T-helper 2 cell treated with Interferon-gamma antibody and Interleukin-4, amounts not matched to agents 100 ng/mL and 5 ng/mL, for 36 hours (primary cell): ENCODE measurements at regions not wholly inside any gene's neighbourhood (a gene's known extent, or its start where the extent isn't known, plus 50 kb on each side); places are given as distances from the start of the nearest gene placed in this dataset.
"Not testable (repeated sequence)": the region's sequence is repeated elsewhere in the genome, so short reads cannot be mapped to it uniquely, and the experiment has no call there.

Experiments used
- intact Hi-C: fragments of 100-400 bp; cut with micrococcal nuclease; formaldehyde crosslinking; loops from one replicate; pipeline ENCODE4 v1.15.1; 2023

DNA sequence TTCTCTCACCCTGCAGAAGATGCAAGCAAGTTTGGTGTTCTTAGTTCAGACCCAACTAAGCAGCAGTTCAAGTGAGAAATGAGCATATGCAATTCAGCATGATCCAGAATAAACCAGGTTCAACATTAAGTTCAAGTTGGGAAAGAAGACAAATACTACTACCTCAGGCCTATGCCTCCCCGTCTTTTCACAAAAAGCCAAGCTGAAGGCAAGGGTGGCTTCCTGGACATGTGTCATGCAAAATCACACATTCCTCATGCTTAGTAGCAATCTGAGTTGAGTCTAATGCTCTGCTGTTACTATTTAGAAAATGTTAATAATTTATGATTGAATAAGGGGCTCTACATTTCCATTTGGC lies 453.4 kb upstream of the GRAMD2B start:
- intact Hi-C loops = no loop called here

DNA sequence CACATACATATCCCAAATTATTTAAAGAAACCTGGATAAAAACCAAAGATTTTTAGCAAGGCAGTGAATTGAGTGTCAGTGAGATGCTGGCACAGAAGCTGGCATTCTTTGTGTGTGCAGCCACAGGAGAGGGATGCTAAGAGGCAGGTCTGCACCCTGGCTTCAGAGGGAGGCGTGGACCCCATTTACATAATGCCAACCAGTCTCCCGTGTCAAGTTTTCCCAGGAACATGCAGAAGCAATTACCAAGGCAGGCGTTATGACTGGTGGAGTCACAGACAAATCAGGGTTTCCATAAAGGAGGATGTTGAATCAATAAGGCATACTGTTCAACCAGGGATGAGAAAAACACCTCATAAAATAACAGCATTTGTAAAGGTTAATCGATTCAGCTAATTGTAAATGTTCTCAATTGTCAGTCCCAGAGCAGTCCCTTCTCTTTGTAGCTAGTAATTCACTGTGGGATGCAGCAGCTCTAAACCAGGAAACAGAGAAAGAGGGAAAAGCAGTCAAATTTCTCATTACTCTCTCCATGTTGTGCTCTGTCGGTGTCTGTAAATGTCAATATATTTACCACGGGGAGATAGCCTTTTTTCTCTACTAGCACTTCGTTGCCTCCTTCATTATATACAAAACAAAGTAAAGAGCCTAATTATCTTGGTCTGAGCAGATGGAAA lies 452.4 kb upstream of the GRAMD2B start:
- intact Hi-C loops = no loop called here

DNA sequence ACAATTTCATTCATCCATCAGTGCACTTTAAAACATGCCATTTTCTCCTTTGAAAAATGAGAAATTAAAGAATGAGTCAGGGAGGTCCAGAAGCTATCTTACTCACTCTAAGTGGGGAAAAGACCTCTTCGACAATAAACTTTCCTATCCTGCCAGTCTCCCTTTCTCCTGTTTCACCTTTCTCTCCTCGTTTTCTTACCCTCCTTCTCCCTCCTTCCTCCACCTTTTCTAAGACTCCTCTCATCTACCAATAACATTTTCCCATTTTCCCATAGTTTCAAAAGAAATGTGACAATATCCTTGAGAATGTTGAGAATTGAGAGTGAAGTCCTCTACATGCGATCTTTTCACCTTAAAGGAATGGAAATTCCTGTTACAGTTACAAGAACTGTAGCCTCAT lies 450.5 kb upstream of the GRAMD2B start:
- intact Hi-C loops = no loop called here

DNA sequence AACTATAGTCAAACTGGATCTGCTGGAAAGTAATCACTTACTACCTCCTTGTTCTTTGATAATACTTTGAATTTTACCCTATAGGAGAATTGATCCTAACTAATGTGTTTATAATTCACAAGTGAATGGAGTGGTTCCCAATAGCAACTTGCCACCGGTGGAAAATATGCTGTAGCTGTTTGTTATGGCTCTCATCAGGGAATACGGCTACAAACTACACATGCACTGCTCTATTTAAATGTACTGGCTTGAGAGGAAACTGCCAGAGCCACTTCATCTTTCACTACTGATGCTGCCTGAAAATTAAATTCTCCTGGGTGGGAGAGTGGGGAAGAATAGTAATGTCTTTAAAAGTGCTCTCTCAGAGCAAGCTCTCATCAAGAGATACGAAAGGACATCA lies 448.5 kb upstream of the GRAMD2B start:
- intact Hi-C loops = no loop called here

DNA sequence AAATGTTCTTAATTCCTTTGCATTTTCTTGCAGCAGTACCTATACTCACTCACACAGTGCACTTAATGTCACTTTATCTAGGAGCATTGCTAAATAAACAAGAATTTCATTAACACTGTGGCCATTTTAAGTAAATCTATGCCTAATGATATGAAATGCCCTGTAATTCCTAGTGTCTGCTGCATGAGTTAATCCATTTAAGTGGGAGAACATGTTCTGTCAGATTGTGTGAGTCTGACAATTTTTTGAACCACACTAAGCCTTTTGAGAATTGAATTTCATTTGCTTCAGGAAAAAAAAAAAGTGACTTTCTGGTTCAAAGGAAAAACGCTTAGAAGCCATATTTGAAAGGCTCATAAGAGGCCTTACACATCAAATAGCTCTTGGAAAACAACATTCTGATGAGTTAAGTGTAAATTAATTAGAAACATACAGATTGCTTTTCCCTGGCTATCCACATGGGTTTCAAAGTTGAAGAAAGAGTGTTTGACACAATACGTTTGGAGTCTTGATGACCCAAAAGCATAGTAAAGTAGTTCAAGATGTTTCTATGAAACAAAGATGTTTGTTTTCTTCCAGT lies 446.7 kb upstream of the GRAMD2B start:
- intact Hi-C loops = no loop called here

DNA sequence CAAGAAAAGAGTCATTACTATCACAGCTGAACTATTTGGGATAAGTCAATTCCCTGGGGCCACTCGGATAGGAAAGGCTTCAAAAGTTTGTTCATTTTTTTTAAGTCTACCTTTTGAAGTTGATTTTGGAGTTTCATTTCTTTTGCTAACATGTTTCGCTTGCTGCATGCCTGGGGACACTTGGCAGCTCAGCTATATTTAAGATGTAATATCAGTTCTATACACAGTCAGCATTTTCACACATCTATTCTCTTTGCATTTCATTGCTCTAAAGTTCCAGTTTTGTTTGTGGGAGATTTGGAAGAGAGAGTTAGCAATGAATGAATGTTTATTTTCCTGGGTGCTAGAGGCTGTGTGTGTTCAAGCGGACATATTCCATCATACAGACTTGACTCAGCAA lies 445.2 kb upstream of the GRAMD2B start:
- intact Hi-C loops = no loop called here

DNA sequence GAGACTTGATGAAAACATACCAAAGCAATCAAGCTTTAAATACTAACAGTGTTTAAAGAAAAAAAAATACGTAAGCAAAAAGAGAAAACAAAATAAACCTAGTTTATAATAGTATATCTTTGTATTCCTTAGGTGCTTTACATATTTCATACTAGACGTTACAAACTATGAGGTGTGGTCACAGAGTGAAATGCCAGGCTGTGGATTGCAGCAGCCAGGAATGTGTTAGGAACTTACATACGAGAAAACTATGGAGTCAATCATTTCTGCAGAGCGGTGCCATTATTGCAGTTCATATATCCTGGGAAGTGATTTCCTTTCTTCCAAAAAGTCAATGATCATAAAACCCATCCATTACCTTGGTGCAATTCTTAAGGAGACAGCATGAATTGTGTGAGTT lies 443.6 kb upstream of the GRAMD2B start:
- intact Hi-C loops = no loop called here

DNA sequence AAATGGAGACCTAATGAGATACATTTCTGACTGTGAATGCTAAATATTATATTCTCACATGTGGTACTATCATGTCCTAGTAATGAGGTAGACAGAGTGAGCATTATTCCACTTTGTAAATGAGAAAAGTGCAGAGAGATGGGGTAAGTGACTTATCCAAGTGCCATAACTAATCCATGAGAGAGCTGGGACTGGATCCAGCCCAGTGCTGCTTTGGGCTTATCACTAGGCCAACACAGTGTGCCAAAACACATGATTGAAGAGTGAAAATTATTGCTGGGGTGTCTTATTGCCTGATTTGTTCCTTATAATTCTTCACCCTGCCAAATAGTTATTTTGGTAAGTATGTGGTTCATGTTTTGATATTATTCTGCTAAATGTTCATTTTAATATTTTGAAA lies 442.2 kb upstream of the GRAMD2B start:
- intact Hi-C loops = no loop called here

DNA sequence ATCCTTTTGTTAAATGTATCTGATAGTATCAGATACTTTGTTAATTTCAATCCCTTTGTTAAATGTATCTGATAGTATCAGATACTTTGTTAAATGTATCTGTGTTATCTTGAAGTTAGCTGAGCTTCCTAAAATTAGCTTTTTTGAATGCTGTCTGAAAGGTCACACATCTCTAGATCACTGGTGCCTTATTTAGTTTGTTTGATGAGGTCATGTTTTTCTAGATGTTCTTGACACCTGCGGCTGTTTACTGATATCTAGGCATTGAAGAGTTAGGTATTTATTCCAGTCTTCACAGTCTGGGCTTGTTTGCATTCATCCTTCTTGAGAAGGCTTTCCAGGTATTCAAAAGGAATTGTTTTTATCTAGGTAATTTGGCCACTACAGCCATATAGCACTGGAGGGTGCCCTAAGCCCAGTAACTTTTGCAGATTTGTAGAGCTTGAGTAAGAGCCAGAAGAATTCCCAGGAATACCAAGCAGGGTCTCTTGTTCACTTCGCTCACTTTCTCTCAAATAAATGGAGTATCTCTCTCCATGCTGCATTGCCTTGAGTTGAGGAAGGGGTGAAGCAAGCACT lies 435.4 kb upstream of the GRAMD2B start:
- intact Hi-C loops = no loop called here

DNA sequence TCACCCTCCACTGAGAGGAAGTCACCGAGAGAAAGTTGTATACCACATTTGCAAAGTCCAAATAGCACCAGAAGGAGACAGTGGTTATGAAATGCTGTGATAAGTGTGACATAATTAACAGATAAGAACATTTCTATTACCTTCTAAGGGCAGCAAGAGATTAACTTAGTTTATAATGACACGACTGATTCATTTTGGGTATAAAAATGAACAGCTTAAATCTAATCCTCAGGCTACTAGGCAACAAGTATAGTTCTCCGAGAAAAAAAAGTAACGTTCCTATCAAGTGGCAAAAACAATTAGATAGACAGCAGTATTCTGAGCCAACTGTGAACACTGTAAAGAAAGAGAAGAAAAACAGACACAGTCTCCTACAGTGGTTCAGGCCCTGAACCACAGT lies 431.2 kb upstream of the GRAMD2B start:
- intact Hi-C loops = no loop called here

DNA sequence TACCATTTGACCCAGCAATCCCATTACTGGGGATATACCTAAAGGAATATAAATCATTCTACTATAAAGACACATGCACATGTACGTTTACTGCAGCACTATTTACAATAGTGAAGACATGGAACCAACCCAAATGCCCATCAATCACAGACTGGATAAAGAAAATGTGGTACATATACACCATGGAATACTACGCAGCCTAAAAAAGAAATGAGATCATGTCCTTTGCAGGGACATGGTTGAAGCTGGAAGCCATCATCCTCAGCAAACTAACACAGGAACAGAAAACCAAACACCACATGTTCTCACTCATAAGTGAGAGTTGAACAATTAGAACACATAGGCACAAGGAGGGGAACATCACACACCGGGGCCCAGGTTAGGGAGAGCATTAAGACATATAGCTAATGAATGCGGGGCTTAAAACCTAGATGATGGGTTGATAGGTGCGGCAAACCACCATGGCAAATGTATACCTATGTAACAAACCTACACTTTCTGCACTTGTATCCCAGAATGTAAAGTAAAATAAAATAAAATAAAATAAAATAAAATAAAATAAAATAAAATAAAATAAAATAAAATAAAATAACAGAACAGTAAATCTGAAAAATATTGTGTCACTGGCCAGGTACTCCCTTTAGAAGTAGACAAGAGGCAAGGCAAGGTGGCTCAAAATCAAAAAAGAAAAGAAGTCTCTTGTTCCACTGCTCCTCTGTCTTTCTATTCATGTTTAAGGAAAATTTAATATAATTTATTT lies 423.8 kb upstream of the GRAMD2B start:
- intact Hi-C loops = not testable (repeated sequence)

DNA sequence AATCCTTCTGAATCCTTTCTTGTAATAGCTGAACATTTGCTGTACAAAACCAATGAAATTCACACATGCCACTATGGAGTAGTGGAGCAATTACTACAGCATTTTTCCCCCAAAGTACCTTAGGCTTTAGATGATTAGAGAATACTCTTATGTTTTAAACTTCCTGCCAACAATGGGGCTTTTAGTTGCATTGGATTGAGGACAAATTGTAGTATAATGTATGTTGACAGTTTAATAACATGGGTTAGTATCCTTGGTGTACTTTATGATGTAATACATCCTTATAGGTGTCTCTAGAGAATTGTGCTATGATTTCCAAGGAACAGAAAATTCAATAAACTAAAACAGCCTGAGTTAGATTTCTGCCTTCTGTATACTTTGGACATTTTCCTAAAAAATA lies 422.7 kb upstream of the GRAMD2B start:
- intact Hi-C loops = no loop called here

DNA sequence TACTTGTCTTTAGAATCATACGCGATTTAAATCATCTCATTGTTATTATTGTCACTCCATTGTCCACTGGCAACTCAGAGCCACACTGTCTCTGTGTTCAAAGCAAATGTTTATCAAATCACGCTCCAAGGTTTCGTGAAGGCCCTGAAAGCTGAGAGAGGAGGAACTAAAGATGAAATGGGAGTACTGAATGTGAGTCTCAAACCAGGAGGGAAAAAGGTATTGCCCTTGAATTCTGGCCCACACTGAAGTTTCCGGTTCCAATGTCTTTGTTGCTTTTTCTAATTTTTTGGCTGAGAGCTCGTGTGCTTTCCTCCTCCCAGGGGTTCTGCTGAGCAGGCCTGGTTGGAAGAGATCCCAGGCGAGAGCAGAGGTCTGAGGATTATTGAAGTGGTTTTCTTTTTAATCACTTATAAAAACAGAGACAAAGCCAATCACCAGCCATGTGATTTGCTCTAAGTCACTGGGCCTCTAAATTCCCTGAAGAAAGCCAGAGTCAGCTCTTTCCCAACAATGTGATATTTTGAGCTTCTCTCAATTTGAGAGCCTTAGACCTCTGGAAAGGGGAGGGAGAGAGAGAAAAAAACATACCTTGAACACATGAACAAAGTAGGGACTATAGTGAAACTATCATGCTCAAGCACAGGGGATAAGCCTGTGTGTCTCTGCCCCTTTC lies 420.8 kb upstream of the GRAMD2B start:
- intact Hi-C loops = no loop called here

DNA sequence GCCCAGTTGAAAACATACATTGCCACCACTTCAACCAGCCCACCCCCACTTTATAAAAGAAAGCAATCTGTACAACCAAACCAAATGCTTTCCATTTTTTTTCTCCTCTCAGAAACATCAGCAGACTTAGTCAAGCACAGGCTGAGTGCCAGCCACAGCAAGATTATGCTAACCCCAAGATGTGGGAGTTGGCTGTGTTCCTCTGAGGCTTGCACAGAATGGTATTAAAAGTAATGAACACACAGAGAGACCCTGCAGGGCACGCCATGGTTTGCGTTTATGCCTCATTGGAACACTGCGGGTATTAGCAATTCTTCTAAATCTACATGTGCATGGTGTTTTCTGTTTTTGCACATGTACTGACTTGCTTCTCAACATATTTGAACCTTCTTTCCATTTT lies 419.9 kb upstream of the GRAMD2B start:
- intact Hi-C loops = no loop called here

DNA sequence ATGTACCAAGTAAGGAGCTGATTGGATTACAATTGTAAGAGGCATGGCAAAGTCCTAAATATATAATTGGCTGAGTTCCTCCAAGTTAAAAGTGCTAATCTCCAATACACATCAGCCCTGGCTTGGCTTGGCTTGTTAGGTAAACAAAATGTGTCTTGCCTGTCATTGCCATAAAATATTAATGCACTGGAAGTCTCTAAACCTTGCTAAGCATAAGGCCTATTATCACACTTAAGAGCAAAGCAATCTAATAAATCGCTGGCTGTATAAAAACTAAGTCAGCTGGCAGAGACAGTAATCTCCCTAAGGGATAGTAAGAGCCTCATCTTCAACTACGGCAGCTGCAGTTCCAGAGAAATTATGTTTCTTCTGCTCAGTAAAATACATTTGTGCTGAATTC lies 418.6 kb upstream of the GRAMD2B start:
- intact Hi-C loops = no loop called here

DNA sequence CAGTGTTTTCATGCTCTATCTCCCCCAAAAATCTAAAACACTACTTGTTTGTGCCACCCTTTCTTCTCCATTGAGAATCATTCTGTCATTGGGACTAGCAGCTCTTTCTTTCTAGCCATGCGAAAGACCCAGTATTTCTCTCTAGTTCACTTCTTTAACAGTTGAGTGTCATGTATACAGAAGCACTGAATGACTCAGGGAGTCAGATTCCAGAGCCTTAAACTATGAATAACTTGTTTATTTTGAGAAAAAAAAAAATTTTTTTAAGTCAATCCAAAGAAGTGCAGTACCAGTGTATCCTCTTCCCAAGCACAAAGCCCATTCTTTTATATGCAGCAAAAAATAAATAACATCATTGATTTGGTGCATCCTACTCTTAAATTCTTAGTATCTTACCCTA lies 415.4 kb upstream of the GRAMD2B start:
- intact Hi-C loops = no loop called here

DNA sequence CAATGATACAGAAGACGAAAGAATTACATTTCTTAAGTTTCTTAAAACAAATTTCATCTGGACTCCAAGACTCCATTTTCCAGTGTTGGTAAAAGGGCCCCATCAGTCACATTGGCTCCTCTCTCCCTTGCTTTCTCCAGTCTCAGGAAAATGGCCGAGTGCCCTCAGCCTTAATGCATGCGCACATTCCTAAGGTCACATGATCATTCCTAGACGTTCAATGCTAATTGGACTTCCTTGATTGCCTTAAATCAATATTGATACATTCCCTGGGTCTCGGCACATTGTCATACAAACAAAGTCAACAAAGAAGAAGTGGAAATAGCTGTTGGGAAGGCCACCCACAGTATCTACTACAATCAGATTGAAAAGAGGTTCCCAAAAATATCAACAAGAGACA lies 413.6 kb upstream of the GRAMD2B start:
- intact Hi-C loops = no loop called here

DNA sequence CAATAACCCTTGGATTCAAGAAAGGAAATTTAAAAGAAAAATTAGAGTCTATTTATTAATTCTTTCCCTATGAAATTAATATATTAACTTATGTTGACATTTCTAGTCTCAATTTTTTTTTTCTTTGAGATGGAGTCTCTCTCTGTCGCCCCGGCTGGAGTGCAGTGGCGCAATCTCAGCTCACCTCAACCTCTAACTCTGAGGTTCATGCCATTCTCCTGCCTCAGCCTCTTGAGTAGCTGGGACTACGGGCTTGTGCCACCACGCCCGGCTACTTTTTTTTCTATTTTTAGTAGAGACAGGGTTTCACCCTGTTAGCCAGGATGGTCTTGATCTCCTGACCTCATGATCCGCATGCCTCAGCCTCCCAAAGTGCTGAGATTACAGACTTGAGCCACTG lies 411.7 kb upstream of the GRAMD2B start:
- intact Hi-C loops = not testable (repeated sequence)

DNA sequence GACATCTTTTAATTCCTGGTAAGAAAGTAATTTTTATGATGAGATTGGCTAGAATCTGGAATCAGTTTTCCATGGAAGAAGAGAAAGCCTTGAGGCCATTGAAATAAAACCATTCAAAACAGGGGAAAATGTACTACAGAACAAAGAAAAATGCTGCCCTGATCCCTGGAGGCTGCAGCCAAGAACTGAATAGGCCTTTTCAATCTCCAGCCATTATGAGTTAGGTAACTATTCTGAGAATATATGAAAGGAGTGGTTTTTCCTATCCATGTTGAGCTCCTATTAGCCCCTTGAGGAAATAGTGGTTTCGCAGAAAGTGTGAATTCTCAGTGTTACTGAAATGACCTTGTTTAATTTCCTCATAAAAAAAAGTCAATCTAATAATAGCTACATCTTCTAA lies 408.5 kb upstream of the GRAMD2B start:
- intact Hi-C loops = no loop called here

DNA sequence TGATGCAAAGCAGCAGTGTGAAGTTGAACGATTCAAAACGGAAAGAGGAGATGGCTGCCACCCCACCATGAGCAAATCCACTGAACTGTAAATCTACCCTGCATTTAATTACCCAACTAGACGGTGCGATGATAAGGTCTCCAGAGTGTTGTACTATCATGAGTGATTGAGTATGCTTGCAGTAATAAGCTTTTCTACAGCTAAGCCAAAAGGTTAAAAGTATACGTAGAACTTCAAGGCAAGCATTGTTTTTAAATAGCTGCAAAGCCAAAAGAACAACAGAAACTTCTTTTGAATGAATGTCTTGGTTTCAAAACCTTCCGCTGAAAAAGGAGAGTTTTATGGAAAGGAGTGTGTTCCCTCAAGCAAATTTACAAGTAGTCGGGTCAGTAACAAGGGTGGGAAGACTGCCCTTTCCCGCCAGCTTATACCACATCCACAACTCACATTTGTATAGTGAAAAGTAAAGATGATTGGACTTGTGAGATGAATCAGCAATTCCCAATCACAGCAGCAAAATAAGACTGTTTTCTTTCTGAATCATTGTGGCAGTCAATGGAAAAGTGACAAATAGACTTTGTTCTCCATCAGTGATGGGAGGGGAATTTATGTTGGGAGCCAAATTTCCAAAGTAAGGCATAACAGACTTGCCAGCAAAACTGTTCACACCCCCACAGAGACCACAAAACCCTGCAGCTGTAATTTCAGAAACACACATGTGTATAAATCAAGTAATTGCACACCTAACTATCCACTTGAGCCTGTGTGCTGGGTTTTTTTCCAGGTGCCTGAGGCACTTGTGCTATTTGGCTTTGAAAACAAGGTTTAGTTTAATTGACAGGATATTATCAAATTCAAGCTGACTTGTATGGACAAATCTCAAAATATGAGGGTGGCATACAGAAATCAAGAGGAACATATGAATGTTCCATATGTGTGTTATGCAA lies 407.7 kb upstream of the GRAMD2B start:
- intact Hi-C loops = no loop called here

DNA sequence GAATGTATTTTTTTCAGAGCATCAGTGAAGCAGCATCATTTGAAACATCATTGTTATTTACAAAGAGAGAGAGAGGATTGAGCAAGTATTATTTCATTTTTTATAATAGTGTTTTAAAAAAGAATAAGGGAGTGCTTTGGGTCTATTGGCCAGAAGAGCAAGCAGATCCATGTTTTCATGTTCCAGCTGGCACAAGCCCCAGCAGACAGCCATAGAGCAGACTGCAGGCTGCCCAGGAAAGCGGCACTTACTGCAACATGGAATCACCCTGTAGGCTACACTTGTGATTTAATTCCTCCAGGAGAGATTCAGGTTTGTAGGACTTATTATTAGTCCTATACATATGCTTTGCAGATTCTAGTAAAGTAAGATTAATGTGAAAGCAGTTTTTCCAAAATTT lies 407.0 kb upstream of the GRAMD2B start:
- intact Hi-C loops = no loop called here
